NOMO-1 treated with DMSO at 0.1 percent for 48 hours (cell line): ENCODE measurements at regions not wholly inside any gene's neighbourhood (a gene's known extent, or its start where the extent isn't known, plus 50 kb on each side); places are given as distances from the start of the nearest gene placed in this dataset.

Source experiments
- DNase-seq: peaks from one replicate; lab custom pipeline; 2025; ENCODE audit not compliant: unreplicated experiment; lab: John Stamatoyannopoulos, UW

GRCh38 chr22:49426618-49427266 lies 400.9 kb downstream of the BRD1 start:
- no peak for DNase-seq

- no peak for DNase-seq
Measured at GRCh38 chr22:49426098-49426497, 401.6 kb downstream of the BRD1 start.

GRCh38 chr22:49425356-49425755 lies 402.3 kb downstream of the BRD1 start:
- no peak for DNase-seq

GRCh38 chr22:49424893-49425270 lies 402.8 kb downstream of the BRD1 start:
- no peak for DNase-seq

- no peak for DNase-seq
Measured at GRCh38 chr22:49423125-49423650, 404.5 kb downstream of the BRD1 start.

- DNase-seq, result no peak
Measured at GRCh38 chr22:49422701-49423100, 405.0 kb downstream of the BRD1 start.

GRCh38 chr22:49420651-49421050 lies 407.0 kb downstream of the BRD1 start:
- no peak for DNase-seq

- no peak for DNase-seq
Measured at GRCh38 chr22:49419661-49420060, 408.0 kb downstream of the BRD1 start.

GRCh38 chr22:49418943-49419342 lies 408.7 kb downstream of the BRD1 start:
- DNase-seq, result no peak

- no peak for DNase-seq
Measured at GRCh38 chr22:49418341-49418894, 409.3 kb downstream of the BRD1 start.

- no peak for DNase-seq
Measured at GRCh38 chr22:49417833-49418232, 409.8 kb downstream of the BRD1 start.

GRCh38 chr22:49417326-49417725 lies 410.3 kb downstream of the BRD1 start:
- DNase-seq, result no peak

- DNase-seq, result no peak
Measured at GRCh38 chr22:49415151-49415951, 412.3 kb downstream of the BRD1 start.

GRCh38 chr22:49413551-49413950 lies 414.1 kb downstream of the BRD1 start:
- no peak for DNase-seq

- no peak for DNase-seq
Measured at GRCh38 chr22:49413146-49413545, 414.5 kb downstream of the BRD1 start.

GRCh38 chr22:49412236-49412635 lies 415.4 kb downstream of the BRD1 start:
- no peak for DNase-seq

- DNase-seq, result no peak
Measured at GRCh38 chr22:49411236-49411635, 416.4 kb downstream of the BRD1 start.

GRCh38 chr22:49408102-49408836 lies 419.4 kb downstream of the BRD1 start:
- DNase-seq, result no peak

- DNase-seq, result no peak
Measured at GRCh38 chr22:49406879-49407587, 420.6 kb downstream of the BRD1 start.

- no peak for DNase-seq
Measured at GRCh38 chr22:49406047-49406650, 421.5 kb downstream of the BRD1 start.
